IMR-90 (cell line): ENCODE measurements at regions not wholly inside any gene's neighbourhood (a gene's known extent, or its start where the extent isn't known, plus 50 kb on each side); places are given as distances from the start of the nearest gene placed in this dataset.

Experiments used
- ATAC-seq: fragments of 200-7000 bp; cut with Tn5 transposase; 2 replicates; pipeline ENCODE4 v1.9.1; 2020; ENCODE audit warnings: low read depth, mild to moderate bottlenecking, moderate library complexity
- BruUV-seq: library from RNA; stranded (reverse); fragments of 400-500 nt; replicated peaks from 2 replicates; lab custom pipeline; 2021; lab: Mats Ljungman, UMichigan
- CTCF ChIA-PET: fragments of 300-600 bp; formaldehyde crosslinking; extraction: SDS; loops from one replicate; lab custom pipeline; 2021; ENCODE audit warnings: antibody characterized with exemption; lab: Yijun Ruan, JAX
- POLR2A ChIA-PET: fragments of 300-600 bp; sonication (Branson Sonifier 250); formaldehyde crosslinking; loops from one replicate; lab custom pipeline; 2022; ENCODE audit warnings: antibody characterized with exemption; ENCODE audit not compliant: unreplicated experiment; lab: Charles Lee
- DNase-seq: peaks from one replicate; pipeline ENCODE4 v3.0.0; 2013
- H2AFZ ChIP-seq: replicated peaks from 2 replicates; pipeline ENCODE3; 2013; ENCODE audit warnings: low read length, mild to moderate bottlenecking; ENCODE audit not compliant: poor library complexity
- H2AK5ac ChIP-seq: 2 replicates; pipeline ENCODE4 v1.6.1; 2013; ENCODE audit warnings: low read depth, low read length, inconsistent platforms
- H2AK9ac ChIP-seq: replicated peaks from 2 replicates; pipeline ENCODE3; 2013; ENCODE audit warnings: mild to moderate bottlenecking, low read depth, low read length, moderate library complexity; ENCODE audit not compliant: poor library complexity
- H2BK120ac ChIP-seq: 2 replicates; pipeline ENCODE4 v1.6.1; 2013; ENCODE audit warnings: low read depth, low read length, inconsistent platforms
- H2BK15ac ChIP-seq: 3 replicates; pipeline ENCODE4 v1.6.1; 2013; ENCODE audit warnings: low read depth, low read length, inconsistent platforms
- H2BK20ac ChIP-seq: 2 replicates; pipeline ENCODE4 v1.6.1; 2013; ENCODE audit warnings: low read depth, mild to moderate bottlenecking, inconsistent platforms, low read length, moderate library complexity
- H2BK5ac ChIP-seq: 2 replicates; pipeline ENCODE4 v1.6.1; 2013; ENCODE audit warnings: mild to moderate bottlenecking, low read depth, low read length, inconsistent platforms; ENCODE audit not compliant: poor library complexity, severe bottlenecking
- H3K14ac ChIP-seq: replicated peaks from 2 replicates; pipeline ENCODE4 v1.6.1; 2013; ENCODE audit warnings: low read depth, low read length, inconsistent platforms
- H3K18ac ChIP-seq: 2 replicates; pipeline ENCODE4 v1.6.1; 2013; ENCODE audit warnings: low read depth, low read length, control low read depth
- H3K23ac ChIP-seq: 2 replicates; pipeline ENCODE4 v1.6.1; 2013; ENCODE audit warnings: low read depth, low read length, inconsistent platforms
- H3K27ac ChIP-seq: 2 replicates; pipeline ENCODE4 v1.5.1; 2013; ENCODE audit warnings: mild to moderate bottlenecking, control low read depth, low read length; ENCODE audit not compliant: insufficient read depth
- H3K27me3 ChIP-seq: 2 replicates; pipeline ENCODE4 v1.6.1; 2013; ENCODE audit warnings: low read length; ENCODE audit not compliant: control insufficient read depth, insufficient read depth
- H3K36me3 ChIP-seq: 2 replicates; pipeline ENCODE4 v1.6.1; 2013; ENCODE audit warnings: low read length, mixed read lengths; ENCODE audit not compliant: control insufficient read depth, insufficient read depth
- H3K4ac ChIP-seq: 2 replicates; pipeline ENCODE4 v1.6.1; 2013; ENCODE audit warnings: low read depth, low read length, inconsistent platforms
- H3K4me1 ChIP-seq: 2 replicates; pipeline ENCODE4 v1.6.1; 2013; ENCODE audit warnings: low read length, mixed read lengths; ENCODE audit not compliant: control insufficient read depth, insufficient read depth
- H3K4me2 ChIP-seq: 2 replicates; pipeline ENCODE4 v1.6.1; 2013; ENCODE audit warnings: low read depth, mild to moderate bottlenecking, control low read depth, low read length, moderate library complexity
- H3K4me3 ChIP-seq: 2 replicates; pipeline ENCODE4 v1.5.1; 2013; ENCODE audit warnings: low read depth, mild to moderate bottlenecking, control low read depth, low read length, moderate library complexity; ENCODE audit not compliant: insufficient read depth
- H3K56ac ChIP-seq: 2 replicates; pipeline ENCODE4 v1.6.1; 2013; ENCODE audit warnings: low read length, inconsistent platforms; ENCODE audit not compliant: insufficient read depth; ENCODE audit errors: extremely low read depth
- H3K79me1 ChIP-seq, 2 experiments: 2 replicates each; pipeline ENCODE4 v1.6.1; 2013; ENCODE audit warnings: low read length in 2 of 2, inconsistent platforms in 1 of 2, low read depth in 1 of 2
- H3K9ac ChIP-seq: 2 replicates; pipeline ENCODE4 v1.6.1; 2013; ENCODE audit warnings: low read depth, low read length, control low read depth
- H3K9me1 ChIP-seq: 2 replicates; pipeline ENCODE4 v1.6.1; 2013; ENCODE audit warnings: low read length, inconsistent platforms; ENCODE audit not compliant: insufficient read depth
- H3K9me3 ChIP-seq: 2 replicates; pipeline ENCODE4 v1.6.1; 2013; ENCODE audit warnings: low read length; ENCODE audit not compliant: control insufficient read depth, insufficient read depth
- H4K20me1 ChIP-seq: 2 replicates; pipeline ENCODE4 v1.6.1; 2013; ENCODE audit warnings: low read length, inconsistent platforms; ENCODE audit not compliant: insufficient read depth
- H4K5ac ChIP-seq: 2 replicates; pipeline ENCODE4 v1.6.1; 2013; ENCODE audit warnings: mild to moderate bottlenecking, low read depth, low read length, control low read depth
- H4K8ac ChIP-seq, 2 experiments: 2 replicates each; pipeline ENCODE4 v1.6.1; 2013; ENCODE audit warnings: low read depth in 2 of 2, low read length in 2 of 2, control low read depth in 1 of 2, inconsistent platforms in 1 of 2
- H4K91ac ChIP-seq: 2 replicates; pipeline ENCODE4 v1.6.1; 2013; ENCODE audit warnings: low read depth, low read length, inconsistent platforms; ENCODE audit not compliant: insufficient read depth
- BHLHE40 ChIP-seq: fragments of 150-350 bp; IDR thresholded peaks from 2 replicates; pipeline ENCODE4 v1.6.1; 2016; ENCODE audit warnings: mild to moderate bottlenecking, low read depth, low read length
- MAFK ChIP-seq: IDR thresholded peaks from 2 replicates; pipeline ENCODE4 v1.6.1; 2012; ENCODE audit warnings: low read depth, low read length, improper control_type of control experiment
- MAZ ChIP-seq: IDR thresholded peaks from 2 replicates; pipeline ENCODE4 v1.6.1; 2012; ENCODE audit warnings: low read depth, mild to moderate bottlenecking, low read length, improper control_type of control experiment, moderate library complexity, borderline replicate concordance
- MXI1 ChIP-seq: IDR thresholded peaks from 2 replicates; pipeline ENCODE4 v1.6.1; 2012; ENCODE audit warnings: low read depth, mild to moderate bottlenecking, low read length, moderate library complexity, borderline replicate concordance
- NFE2L2 ChIP-seq: fragments of 150-350 bp; IDR thresholded peaks from 2 replicates; pipeline ENCODE4 v1.6.1; 2016; ENCODE audit warnings: low read depth, mild to moderate bottlenecking, low read length
- POLR2A ChIP-seq: IDR thresholded peaks from 2 replicates; pipeline ENCODE4 v1.6.1; 2012; ENCODE audit warnings: mild to moderate bottlenecking, low read depth, low read length
- RAD21 ChIP-seq: IDR thresholded peaks from 2 replicates; pipeline ENCODE4 v1.6.1; 2012; ENCODE audit warnings: low read length, improper control_type of control experiment
- RCOR1 ChIP-seq: IDR thresholded peaks from 2 replicates; pipeline ENCODE4 v1.6.1; 2012; ENCODE audit warnings: mild to moderate bottlenecking, low read length, improper control_type of control experiment; ENCODE audit not compliant: insufficient replicate concordance
- RFX5 ChIP-seq: IDR thresholded peaks from 2 replicates; pipeline ENCODE4 v1.8.0; 2012; ENCODE audit warnings: low read depth, mild to moderate bottlenecking, low read length, moderate library complexity
- WGBS, 2 experiments: methylation state at CpG; one replicate each; pipeline versions ENCODE4 v1.1.5 to v1.1.7; 2013; ENCODE audit warnings: missing lambda C conversion rate in 2 of 2; ENCODE audit not compliant: insufficient read length in 1 of 2; ENCODE audit errors: extremely low coverage in 2 of 2; 5-methylcytosine and 5-hydroxymethylcytosine counted together
- dilution Hi-C: fragments of 300-500 bp; cut with HindIII; formaldehyde crosslinking; loops from one replicate; pipeline ENCODE4 v1.14.3; 2018; ENCODE audit warnings: low sequenced_read_pairs; ENCODE audit not compliant: unreplicated experiment
- in situ Hi-C: fragments of 300-500 bp; cut with MboI; formaldehyde crosslinking; loops from 3 replicates; pipeline ENCODE4 v1.14.3; 2019; ENCODE audit warnings: low sequenced_read_pairs, inconsistent platforms, mixed read lengths
- intact Hi-C: fragments of 100-400 bp; cut with micrococcal nuclease; formaldehyde crosslinking; loops from 2 replicates; pipeline ENCODE4 v1.10.0; 2022
- TF ChIP-seq, protein P1 (sequence below): conservative IDR thresholded peaks from 2 replicates; pipeline ENCODE4 v1.5.1; 2012; ENCODE audit warnings: mild to moderate bottlenecking, low read depth, low read length, improper control_type of control experiment
- TF ChIP-seq, protein P2 (sequence below): fragments of 150-350 bp; IDR thresholded peaks from 2 replicates; pipeline ENCODE4 v1.6.1; 2017; ENCODE audit warnings: mild to moderate bottlenecking, antibody characterized with exemption, low read length, low read depth
- TF ChIP-seq, protein P3 (sequence below): fragments of 150-350 bp; IDR thresholded peaks from 2 replicates; pipeline ENCODE4 v1.6.1; 2016; ENCODE audit warnings: low read depth, mild to moderate bottlenecking, low read length, moderate library complexity, borderline replicate concordance

DNA sequence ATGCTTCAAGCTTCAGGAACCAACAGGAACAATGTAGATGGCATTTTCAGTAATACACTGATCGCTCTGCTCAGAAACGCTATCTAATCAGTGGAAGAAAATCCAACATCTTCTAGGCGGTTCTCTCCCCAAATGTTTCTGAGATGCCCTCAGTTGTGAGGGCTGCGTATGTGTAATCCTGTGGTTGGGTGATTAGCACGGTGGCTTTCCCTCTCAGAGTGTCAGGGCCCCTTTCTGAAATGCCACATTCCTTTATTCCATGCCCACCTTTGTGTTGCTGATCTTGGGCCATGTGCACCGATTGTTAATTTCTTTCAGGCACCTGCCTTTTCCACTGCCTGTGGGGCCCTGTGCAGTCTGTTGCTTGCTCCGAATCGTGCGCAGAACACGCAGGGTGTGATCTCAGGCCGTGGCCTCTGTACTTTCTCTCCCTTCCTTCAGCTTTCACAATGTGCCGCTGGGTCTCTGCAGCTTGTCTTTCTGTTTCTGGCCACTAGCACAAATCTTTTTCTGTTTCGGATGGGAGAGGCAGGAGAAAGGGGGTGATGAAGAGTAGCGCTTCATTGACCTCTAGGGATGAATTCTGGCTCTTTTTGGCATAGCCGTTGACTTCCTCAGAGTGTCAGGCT is 324.0 kb downstream of the PARP8 start:
- Histone ChIP-seq H3K36me3 (no peaks in the 10 kb centered on the region), H4K20me1 (no peaks in the 10 kb centered on the region), H3K27ac (no peak overlapping the region), H2BK15ac (no peak overlapping the region), H2AK9ac (no peak overlapping the region), H3K4me2 (no peak overlapping the region), H3K27me3 (no peaks in the 10 kb centered on the region), H3K9ac (no peak overlapping the region), H3K56ac (no peak overlapping the region), H2AFZ (no peak overlapping the region), H3K14ac (no peak overlapping the region), H3K4me1 (no peaks in the 10 kb centered on the region), H3K79me1 (no peaks in the 10 kb centered on the region), H2BK120ac (no peak overlapping the region), H4K91ac (no peak overlapping the region), H3K23ac (no peak overlapping the region), H4K8ac (no peak overlapping the region), H2AK5ac (no peak overlapping the region), H3K4ac (no peak overlapping the region), H2BK5ac (no peak overlapping the region), H4K5ac (no peak overlapping the region), H3K9me1 (no peaks in the 10 kb centered on the region), H3K9me3 (no peaks in the 10 kb centered on the region), H3K4me3 (no peak overlapping the region), H2BK20ac (no peak overlapping the region), H3K18ac (no peak overlapping the region)
- CTCF ChIA-PET, result no interaction called here
- TF ChIP-seq RAD21 (no peak), RCOR1 (no peak), RFX5 (no peak), MAFK (no peak), BHLHE40 (no peak), NFE2L2 (no peak), MXI1 (no peak), MAZ (no peak), POLR2A (no peak)
- TF ChIP-seq, protein P1, sequence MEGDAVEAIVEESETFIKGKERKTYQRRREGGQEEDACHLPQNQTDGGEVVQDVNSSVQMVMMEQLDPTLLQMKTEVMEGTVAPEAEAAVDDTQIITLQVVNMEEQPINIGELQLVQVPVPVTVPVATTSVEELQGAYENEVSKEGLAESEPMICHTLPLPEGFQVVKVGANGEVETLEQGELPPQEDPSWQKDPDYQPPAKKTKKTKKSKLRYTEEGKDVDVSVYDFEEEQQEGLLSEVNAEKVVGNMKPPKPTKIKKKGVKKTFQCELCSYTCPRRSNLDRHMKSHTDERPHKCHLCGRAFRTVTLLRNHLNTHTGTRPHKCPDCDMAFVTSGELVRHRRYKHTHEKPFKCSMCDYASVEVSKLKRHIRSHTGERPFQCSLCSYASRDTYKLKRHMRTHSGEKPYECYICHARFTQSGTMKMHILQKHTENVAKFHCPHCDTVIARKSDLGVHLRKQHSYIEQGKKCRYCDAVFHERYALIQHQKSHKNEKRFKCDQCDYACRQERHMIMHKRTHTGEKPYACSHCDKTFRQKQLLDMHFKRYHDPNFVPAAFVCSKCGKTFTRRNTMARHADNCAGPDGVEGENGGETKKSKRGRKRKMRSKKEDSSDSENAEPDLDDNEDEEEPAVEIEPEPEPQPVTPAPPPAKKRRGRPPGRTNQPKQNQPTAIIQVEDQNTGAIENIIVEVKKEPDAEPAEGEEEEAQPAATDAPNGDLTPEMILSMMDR, result no peak
- TF ChIP-seq, protein P2, sequence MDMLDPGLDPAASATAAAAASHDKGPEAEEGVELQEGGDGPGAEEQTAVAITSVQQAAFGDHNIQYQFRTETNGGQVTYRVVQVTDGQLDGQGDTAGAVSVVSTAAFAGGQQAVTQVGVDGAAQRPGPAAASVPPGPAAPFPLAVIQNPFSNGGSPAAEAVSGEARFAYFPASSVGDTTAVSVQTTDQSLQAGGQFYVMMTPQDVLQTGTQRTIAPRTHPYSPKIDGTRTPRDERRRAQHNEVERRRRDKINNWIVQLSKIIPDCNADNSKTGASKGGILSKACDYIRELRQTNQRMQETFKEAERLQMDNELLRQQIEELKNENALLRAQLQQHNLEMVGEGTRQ, result no peak
- TF ChIP-seq, protein P3, sequence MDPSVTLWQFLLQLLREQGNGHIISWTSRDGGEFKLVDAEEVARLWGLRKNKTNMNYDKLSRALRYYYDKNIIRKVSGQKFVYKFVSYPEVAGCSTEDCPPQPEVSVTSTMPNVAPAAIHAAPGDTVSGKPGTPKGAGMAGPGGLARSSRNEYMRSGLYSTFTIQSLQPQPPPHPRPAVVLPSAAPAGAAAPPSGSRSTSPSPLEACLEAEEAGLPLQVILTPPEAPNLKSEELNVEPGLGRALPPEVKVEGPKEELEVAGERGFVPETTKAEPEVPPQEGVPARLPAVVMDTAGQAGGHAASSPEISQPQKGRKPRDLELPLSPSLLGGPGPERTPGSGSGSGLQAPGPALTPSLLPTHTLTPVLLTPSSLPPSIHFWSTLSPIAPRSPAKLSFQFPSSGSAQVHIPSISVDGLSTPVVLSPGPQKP, result no peak
- POLR2A ChIA-PET, result no interaction called here
- WGBS, 2 experiments, result 50% methylated on average over 2 of the region's 15 CpGs; no CpG with 5 or more reads in 1 of the 2 experiments
- DNase-seq (no peak), ATAC-seq (no peak)
- intact Hi-C loops (no loop called here), dilution Hi-C loops (no loop called here), in situ Hi-C loops (no loop called here)
- BruUV-seq, result no TSS peak
